ENCODE measurements at regions not wholly inside any gene's neighbourhood (a gene's known extent, or its start where the extent isn't known, plus 50 kb on each side); places are given as distances from the start of the nearest gene placed in this dataset.
"Not testable (repeated sequence)": the region's sequence is repeated elsewhere in the genome, so short reads cannot be mapped to it uniquely, and the experiment has no call there.

DNA sequence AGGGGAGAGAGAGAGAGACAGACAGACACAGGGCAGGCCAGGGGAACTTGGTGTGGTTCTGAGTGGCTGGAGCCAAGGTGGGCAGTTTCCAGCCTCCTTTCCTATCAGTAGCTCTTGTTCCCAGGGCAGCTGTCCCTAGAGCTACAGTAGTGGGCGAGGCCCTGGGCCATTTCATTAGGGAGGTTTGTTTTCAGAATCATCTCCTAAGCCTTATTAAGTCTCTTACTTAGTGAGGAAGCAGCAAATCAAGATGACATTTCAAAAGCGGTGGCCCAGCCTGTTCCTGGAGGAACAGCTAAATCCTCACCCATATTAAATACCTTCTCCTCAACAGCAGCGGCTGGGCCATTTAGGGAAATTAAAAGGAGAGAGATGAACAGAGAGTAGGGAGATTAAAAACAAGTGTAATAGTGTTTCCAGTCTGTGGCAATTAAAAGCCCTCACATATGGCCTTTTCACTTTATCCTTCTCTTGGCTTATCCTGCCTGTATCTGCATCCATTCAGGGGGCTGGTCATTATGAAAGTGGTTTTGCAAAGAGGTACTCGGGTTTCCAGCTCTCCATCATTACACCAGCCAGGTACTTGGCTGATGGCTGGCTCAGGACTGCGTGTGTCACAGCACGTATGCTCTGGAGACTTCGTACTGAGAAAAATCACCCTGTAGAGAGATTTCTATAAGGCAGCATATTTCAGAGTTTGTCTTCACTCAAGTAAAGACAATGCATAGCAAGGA is 91.9 kb upstream of the PRR23C start:
- DNase-seq: no peak

DNA sequence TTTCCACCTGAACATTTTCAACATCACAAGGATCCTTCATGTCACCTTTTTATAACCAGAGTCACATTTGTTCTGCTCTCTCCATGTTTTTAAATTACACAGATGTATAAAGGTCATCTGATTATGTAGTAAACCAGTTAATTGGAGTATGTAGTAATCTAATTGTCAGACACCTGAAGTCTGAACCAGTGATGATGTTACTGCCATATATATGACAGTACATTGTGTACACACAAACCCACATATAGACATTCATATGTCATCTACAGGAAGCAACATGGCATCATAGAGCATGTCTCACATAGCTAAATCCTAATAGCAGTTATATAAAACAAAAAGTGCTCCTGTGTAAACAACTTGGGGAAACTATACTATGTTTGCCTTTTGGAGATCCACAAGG is 95.9 kb upstream of the PRR23C start:
- DNase-seq: no peak

DNA sequence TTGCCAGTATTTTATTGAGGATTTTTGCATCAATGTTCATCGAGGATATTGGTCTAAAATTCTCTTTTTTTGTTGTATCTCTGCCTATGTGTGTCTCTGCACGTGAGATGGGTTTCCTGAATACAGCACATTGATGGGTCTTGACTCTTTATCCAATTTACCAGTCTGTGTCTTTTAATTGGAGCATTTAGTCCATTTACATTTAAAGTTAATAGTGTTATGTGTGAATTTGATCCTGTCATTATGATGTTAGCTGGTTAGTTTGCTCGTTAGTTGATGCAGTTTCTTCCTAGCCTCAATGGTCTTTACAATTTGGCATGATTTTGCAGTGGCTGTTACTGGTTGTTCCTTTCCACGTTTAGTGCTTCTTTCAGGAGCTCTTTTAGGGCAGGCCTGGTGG is 101.3 kb upstream of the PRR23C start:
- not testable (repeated sequence) for DNase-seq

DNA sequence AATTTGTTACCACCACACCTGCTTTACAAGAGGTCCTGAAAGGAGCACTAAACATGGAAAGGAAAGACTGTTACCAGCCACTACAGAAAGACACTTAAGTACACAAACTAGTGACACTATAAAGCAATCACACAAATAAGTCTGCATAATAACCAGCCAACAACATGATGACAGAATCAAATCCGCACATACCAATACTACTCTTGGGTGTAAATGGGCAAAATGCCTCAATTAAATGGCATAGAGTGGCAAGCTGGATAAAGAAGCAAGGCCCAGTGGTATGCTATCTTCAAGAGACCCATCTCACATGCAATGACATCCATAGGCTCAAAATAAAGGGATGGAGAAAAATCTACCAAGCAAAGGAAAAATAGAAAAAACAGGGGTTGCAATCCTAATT is 106.8 kb upstream of the PRR23C start:
- DNase-seq: no peak

DNA sequence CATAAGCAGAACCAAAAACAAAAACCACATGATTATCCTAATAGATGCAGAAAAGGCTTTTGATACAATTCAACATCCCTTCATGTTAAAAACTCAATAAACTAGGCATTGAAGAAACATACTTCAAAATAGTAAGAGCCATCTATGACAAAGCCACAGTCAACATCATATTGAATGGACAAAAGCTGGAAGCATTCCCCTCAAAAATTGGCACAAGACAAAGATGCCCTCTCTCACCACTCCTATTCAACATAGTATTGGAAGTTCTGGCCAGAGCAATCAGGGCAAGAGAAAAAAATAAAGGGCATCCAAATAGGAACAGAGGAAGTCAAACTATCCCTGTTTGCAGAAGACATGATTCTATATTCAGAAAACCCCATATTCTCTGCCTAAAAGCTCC is 108.7 kb upstream of the PRR23C start:
- DNase-seq: not testable (repeated sequence)

DNA sequence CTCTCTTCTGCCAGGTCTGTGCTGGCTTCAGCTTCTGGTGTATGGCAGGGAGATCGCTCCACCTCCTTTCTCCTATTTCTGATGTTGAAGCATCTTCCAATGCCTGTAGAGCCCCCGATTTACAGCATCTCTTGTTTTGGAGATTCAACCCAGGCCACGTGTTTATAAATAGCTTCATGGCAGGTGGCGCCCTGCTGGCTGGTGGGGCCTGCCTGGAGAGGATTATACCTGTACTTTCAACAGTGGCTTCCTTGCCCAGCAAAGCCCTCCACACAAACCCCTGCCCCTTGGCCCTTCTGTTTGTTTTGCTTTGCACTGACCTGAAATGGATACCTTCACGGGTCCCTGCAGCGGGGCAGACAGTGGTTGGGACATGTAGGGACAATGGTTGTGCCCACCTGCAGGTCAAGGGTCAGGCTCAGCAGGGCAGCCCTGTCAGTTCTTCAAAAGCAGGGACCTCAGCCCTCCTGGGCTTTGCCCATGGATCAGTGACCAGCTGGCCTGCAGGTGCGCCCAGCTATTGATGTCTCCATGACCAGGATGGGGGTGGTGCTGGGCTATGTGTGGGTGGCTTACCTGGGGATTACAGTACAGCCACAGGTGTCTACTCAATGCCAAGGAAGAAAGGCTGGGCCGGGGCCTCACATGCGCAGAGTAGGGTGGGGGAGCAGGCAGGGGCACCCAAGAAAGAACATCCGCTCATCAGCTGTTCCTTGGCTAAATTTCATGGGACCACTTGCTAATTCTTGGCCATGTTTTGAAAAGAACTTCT is 112.7 kb upstream of the PRR23C start:
- DNase-seq: no peak

DNA sequence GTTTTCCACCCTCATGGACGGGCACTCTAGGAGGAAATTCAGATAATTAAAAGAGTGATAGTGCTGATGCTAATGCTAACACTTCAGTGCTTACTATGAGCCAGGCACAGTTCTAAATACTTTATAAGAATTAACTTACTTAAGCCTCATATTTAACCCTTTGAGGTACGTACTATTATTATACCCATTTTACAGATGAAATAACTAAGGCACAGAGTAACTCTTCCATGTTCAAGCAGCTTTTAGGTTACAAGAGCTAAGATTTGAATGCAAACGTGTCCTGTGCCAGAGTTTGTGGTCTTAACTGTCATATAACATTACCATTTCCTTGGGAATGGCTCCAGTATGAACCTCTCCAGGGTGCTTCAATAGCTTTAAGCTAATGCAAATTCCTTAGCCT is 114.7 kb upstream of the PRR23C start:
- DNase-seq: no peak

DNA sequence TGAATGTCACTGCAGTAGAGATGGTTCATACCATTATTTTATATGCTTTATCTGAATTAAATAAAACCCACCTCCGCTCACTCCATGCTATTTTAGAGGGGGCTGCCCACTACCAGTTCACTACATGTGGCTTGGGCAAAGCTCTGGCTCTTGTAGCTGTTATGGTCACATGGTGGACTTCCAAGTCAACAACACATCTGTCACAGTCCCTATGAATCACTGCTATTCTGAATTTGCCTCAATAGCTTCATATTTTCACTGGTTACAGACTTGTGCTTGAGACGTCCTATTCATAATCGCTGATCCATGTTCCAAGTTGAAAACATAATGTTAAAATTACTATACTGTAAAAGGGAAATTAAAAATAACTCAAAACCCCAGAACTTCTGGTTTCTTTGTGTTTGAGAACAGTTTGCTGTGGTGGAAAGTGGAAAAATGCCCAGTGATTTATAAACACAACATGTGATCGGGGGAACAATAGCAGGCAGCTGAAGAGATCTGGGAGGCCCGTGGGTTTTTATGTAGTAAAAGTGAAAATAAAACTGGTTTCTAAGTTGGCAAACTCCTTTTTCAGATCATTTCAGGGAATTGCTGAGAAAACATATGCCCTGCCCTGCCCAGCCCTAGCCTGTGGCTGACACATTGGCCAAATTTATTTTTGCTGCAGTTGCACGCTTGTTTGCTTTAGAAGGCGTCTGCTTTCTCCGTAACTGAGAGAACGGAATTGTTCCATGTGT is 128.8 kb upstream of the PRR23C start:
- DNase-seq: peak in 1 of 5 donors; percentile 9

DNA sequence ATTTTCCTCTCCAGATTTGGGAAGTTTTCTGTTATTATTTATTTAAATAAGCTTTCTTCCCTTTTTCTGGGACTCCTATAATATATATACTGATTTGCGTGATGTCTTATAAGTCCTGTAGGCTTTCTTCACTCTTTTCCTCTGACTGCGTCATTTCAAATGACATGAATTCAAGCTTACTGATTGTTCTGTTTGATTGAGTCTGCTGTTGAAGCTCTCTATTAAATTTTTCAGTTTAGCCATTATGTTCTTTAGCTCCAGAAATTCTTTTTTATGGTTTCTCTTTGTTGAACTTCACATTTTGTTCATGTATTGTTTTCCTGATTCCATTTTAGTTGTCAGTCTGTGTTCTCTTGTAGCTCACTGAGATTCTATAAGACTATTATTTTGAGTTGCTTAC is 135.8 kb upstream of the PRR23C start:
- no peak for DNase-seq

DNA sequence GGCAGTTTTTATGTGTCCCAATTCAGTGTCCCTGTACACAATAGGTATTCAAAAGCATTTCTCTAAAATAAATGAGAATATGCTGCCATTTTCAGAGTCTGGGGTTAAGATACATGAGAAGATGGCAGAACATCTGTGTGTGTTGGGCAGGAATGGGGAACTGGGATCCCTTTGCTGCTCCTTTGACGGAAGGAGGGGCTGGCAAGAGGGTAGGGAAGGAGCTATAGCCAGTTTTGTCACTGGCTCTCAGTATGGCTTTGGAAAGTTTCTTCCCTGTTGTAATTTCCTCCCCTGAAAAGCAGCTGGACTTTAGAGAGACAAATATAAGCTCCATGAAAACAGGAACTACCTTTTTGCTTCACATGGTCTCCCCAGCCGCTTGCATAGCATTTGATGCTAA is 137.5 kb upstream of the PRR23C start:
- DNase-seq: no peak

DNA sequence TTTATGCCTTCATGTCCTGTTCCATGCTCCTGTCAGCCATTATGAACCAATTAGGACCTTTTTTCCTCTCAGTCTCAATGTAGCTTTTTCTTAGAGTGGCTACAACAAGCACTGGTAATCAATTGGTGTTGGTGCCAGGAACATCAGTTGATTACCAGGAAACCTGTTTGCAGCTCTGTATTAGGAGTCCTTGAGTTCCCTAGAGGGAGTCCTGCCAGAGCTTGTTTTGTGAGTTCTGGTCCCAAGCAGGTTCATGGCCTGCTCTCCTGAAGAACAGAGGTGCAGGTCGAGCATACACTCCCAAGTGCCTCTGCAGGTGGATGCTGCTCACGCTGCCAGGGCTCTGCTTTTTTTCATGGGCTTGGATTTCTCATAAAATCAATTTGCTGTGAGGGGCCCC is 137.9 kb upstream of the PRR23C start:
- DNase-seq: no peak

DNA sequence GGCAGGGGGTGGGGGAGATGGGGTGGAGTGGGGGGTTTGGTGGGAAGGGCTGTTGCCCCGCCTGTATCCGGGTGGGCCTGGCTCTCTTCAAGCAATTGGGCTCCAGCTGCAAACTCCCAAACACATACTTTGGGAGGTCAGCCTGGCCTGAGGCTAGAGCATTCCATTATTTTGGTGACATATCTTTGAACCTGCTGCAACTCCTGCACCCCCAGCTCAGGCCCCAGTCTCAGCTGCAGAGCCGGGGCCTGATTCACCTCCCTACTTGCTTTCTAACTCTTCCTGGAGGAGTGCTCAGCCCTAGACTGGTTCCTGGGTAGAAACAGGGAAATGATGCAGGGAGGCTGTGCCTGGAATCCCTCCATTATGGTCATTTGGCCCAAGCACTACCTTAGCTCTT is 140.8 kb upstream of the PRR23C start:
- DNase-seq: no peak

DNA sequence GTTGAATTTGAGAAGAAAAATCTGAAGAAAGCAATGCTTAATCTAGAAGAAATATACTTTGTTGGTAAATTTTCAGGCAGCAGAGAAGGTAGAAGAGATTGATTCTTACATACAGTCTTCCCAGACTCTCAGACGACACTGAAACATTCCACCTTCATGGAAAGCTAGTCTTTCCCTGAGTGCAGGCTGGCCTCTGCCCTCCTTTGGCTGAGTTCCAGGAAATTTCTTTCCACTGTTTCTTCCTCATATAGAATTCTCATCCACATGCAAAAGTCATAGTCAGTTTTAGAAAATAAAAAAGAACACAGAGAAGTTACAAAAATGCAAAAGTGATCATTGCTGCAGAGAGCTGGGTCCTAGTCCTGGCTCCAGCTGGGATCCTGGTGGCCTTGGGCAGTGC is 142.5 kb upstream of the PRR23C start:
- no peak for DNase-seq

DNA sequence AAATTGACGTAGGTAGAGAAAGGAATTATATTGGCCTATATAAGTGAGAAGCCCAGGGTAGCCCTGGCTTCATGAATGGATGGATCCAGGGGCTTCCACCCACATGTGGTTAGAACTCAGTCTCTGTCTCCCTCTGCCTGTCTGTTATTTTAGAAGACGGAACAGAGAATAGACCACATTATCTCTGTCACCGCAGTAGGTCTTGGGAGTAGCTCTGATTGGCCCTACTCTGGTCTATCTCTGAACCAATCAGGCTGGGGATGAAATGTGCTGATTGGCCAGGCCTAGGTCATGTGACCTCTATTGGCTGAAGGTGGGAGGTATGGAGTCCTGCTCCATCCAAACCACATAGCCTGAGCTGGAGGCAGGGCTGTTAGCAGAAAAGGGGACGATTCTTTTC is 143.0 kb upstream of the PRR23C start:
- DNase-seq: no peak

DNA sequence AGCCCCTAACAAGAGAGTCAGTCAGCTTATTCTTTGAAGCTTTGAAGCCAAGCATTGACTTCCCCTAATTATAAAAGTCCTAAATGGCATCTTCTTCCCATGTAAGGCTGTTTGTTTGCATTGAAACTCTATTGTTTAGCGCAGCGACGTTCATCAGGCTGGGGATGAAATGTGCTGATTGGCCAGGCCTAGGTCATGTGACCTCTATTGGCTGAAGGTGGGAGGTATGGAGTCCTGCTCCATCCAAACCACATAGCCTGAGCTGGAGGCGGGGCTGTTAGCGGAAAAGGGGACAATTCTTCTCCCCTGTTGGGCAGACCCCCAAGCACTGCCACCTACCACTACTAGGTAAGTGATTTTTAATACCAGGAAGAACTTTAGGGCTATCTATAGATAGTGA is 145.3 kb upstream of the PRR23C start:
- no peak for DNase-seq

DNA sequence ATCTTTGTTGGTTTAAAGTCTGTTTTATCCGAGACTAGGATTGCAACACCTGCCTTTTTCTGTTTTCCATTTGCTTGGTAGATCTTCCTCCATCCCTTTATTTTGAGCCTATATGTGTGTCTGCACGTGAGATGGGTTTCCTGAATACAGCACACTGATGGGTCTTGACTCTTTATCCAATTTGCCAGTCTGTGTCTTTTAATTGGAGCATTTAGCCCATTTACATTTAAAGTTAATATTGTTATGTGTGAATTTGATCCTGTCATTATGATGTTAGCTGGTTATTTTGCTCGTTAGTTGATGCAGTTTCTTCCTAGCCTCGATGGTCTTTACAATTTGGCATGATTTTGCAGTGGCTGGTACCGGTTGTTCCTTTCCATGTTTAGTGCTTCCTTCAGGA is 149.4 kb upstream of the MRPS22 start:
- DNase-seq: not testable (repeated sequence)

DNA sequence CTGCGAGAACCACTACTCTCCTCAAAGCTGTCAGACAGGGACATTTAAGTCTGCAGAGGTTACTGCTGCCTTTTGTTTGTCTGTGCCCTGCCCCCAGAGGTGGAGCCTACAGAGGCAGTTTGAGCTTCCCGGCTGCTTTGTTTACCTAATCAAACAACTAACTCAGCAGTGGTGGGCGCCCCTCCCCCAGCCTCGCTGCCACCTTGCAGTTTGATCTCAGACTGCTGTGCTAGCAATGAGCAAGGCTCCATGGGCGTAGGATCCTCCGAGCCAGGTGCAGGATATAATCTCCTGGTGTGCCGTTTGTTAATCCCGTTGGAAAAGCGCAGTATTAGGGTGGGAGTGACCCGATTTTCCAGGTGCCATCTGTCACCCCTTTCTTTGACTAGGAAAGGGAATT is 147.7 kb upstream of the MRPS22 start:
- DNase-seq: not testable (repeated sequence)

DNA sequence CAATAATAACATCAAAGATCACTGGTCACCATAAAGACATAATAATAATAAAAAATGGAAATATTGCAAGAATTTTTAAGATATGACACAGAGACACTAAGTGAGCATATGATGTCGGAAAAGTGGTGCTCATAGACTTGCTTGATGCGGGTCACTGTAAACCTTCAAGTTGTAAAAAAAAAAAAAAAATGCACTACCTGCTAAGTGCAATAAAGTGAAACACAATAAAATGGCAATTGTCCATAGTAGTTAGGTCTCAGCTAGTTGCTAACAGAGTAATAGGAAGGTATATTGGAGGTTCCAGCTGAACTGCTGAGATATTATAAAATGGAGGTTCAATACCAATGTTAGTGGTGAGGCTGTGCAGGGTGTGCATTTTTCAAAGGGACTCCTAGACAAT is 146.6 kb upstream of the MRPS22 start:
- no peak for DNase-seq

DNA sequence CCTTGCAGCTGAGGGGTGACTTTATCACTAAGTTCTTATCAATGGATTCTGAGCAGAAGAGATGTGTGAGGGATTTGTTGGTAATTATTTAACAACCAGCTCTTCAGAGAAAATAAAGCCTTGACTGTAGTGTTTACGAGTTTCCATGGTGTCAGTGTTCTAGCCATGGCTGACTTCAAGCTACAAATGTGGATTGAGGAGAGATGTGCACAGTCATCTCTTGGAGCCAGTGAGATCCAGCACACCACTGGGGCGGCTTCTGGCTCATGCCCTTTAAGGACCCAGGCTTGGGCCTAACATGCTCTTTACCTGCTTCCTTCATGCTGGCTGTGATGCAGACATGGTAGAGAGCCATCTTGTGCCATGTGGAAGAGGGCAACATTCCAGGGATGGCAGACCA is 145.6 kb upstream of the MRPS22 start:
- DNase-seq: no peak

DNA sequence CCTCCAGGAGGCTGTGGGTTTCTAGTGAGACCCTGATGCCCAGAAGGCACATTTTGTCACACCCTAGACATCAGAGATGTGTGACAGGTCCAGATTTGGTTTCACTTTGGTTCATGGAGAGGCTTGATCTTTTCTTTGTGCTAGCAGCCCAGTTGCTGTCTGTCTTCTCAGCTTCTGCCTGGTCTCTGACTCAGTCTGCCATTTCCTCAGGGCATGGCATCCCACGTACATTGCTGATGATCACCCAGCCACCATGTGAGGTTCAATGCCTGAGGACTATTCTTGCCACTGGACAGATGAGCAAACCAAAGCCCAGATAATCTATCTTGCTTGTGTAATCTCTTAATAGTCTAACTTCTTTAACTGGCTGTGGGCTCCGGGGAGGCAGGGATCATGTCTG is 144.9 kb upstream of the MRPS22 start:
- no peak for DNase-seq

DNA sequence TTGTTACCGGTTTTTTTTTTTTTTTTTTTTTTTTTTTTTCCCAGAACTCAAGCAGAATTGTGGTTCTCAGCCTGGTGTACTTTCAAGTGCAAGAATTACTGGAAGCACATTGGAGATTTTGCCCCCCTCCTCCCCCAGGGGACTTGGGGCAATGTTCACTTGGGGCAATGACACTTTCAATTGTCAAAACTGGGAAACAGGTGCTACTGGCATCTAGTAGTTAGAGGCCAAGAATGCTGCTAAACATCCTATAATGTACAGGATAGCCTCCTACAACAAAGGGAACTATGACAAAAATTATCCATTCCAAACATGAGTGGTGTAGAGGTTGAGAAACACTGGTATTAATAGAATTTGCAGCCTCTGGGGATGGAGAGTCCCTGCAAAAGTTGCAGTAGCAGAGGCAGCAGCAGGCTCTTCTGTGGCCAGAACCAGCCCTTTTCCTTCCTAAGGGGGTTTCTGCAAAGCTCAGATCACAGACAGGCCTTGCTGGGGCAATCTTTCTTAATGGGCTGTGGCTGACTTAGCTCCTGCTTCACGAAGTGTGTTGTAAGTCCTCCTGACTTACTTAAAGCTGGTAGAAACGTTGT is 144.3 kb upstream of the MRPS22 start:
- DNase-seq: no peak

DNA sequence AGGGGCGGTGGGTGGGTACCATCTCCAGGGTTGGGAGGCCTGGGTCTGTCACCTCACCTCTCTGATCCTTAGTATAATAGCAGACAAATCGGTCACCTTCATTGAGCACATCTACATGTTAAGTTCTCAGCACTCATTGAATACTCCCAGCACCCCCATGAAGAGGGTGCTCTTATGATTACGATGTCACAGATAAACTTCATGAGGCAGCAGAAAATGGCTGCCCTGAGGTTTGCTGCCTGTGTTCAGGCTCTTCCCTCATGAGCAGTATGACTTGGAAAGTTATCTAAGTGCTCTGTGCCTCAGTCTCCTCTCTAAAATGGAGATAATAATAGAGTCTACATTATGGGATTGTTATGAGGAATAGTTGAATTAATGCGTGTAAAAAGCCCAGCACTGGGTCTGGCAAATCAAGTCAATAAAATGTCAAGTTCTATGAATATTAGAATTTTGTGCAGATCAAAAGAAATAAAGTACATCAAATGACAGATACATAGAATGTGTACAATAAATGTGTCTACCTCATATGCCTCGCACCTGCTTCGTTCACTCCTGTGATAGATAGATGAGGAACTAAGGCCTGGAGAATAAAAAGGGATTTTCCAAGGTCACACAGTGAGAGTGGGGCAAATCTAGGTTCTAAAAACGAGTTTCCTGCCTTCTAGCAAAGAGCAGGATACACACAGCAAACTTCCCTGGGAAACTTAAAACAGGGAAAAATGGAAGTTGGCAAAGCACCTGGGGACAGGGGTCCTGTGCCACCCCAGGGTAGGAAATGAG is 142.2 kb upstream of the MRPS22 start:
- no peak for DNase-seq

All from T-helper 1 cell (primary cell).